GM18502 (cell line): ENCODE measurements at regions not wholly inside any gene's neighbourhood (a gene's known extent, or its start where the extent isn't known, plus 50 kb on each side); places are given as distances from the start of the nearest gene placed in this dataset.

Experiments used
- ATAC-seq: cut with Tn5 transposase; IDR thresholded peaks from one replicate; pipeline ENCODE4 v1.9.1; 2021; ENCODE audit warnings: mild to moderate bottlenecking; ENCODE audit not compliant: unreplicated experiment, poor library complexity

DNA sequence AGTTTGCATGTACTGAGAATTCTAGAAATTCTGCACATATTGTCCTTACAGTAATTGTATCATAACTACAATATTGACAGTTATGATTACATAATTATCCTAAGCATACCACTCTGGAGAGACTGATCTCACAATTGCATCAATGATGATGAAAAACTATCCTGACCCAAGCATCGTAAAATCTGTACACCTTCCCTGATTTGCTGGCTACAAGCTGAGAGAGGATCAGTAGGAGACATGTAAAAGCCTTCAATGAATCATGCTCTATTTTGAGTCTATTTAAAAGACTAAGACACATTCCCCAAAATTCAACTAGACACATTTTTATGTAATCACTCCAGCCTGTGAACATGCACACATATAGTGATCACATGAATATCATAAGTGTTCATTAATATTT is 1833.8 kb downstream of the EFNA5 start:
- no peak for ATAC-seq

DNA sequence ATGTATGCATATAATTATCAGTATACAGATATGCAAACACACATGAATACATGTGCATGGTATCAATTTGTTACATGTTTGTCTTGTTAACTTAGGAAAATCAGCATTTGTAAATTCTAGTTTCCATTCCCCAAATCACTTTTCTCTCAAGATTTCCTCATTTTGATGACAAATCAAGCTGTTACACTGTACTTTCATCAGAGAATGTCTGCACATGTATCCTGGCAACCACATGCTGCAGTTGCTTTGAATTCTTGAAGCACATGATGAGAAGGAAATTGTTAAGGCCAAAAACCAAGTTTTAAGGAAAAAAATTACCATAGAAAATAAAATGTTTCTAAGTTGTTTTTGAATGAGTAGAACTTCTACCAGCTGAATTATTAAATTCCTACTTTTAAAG is 1834.5 kb downstream of the EFNA5 start:
- no peak for ATAC-seq

DNA sequence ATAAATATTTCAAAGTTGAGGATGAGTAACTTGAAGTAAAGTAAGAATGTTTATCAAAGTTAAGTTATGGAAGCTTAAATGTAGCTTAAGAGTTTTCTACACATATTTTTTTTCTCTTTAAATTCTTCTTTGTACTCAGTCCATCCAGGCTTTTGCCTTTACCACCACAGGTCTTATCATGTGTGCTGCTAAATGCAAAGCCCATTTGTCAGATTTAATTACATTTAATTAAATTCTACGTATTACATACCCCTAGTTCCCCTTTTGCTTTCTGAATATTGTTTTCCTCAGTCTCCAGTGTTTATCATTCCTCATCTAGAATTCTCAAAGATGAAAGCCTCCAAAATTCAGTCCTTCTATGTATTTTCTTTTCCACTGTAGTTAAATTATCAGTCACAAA is 1841.9 kb downstream of the EFNA5 start:
- no peak for ATAC-seq

DNA sequence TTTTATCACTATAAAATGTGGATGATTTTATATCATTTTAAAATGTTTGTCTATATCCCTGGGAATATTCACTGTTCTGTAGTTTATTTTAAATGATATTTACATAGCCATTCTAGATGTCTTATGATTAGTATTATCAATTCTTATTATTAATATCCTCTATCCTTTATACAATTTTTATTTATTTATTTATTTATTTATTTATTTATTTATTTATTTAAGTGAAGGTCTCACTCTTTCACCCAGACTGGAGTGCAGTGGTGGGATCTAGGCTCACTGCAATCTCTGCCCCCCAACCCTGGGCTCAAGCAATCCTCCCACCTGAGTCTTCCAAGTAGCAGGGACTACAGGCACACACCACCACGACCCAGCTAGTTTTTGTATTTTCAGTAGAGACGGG is 1848.9 kb downstream of the EFNA5 start:
- ATAC-seq = no peak

- no peak for ATAC-seq
These were observed 1852.8 kb downstream of the EFNA5 start for GRCh38 chr5:105817914-105818313.

- no peak for ATAC-seq
These were observed 1853.3 kb downstream of the EFNA5 start for GRCh38 chr5:105817416-105817815.

- ATAC-seq = no peak
These were observed 1853.8 kb downstream of the EFNA5 start for GRCh38 chr5:105816961-105817360.

DNA sequence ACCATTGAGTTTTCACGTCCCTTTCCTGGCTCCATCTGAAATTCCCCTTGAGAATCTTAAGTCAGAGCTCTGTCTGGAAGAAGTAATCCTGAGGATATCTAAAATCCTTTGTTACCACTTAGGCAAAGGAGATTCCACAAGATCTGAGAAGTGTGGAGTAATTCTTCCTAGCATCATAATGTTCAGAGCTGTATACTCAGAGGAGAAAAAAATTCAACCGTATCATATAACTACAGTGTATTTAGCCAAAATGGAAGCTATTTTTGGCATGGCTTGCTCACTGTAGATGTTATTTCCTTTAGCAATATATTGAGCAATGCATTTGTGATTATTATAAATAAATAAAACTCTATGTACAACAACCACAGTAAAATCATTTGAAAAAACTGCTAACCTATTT is 1858.4 kb downstream of the EFNA5 start:
- no peak for ATAC-seq

GRCh38 chr5:105807951-105808350 is 1862.8 kb downstream of the EFNA5 start:
- ATAC-seq = no peak

DNA sequence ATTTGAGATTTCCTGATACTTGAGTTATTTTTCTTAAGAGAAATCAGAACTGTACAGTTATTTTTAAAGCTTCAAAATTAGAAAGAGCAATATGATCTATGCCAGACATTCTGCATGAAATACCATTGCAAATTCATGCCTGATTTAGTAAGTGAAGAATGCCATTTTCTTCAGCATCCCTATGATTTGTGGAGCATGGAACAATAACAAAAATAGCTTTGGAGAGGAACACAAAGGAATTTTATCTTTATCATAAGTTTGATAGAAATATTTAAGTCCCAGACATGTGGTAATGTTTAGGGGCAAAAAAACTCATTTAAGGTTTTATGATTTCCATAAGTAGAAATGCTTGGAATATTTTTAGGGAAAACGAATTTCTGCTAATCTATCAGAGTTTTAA is 1863.4 kb downstream of the EFNA5 start:
- no peak for ATAC-seq

GRCh38 chr5:105806596-105806995 is 1864.1 kb downstream of the EFNA5 start:
- no peak for ATAC-seq

DNA sequence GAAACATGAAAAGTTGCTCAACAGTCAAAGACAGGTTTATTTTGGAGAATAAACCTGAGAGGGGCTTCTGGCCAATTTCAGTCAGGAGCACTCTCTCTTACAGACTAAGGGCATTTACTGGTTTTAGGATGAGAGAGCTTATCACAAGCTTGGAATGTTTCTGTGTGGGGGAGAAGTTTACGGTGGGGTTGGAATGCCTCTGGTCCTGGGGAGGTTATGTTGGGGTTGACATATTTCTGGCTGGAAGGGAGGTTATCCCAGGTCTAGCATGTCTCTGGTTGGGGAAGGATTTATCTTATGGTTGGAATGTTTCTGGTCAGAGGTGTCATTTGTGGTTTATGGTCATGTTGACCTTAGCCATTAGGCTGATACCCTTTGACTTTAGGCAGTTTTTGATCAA is 1867.3 kb downstream of the EFNA5 start:
- no peak for ATAC-seq

- ATAC-seq = no peak
These were observed 1876.2 kb downstream of the EFNA5 start for GRCh38 chr5:105794578-105794977.

DNA sequence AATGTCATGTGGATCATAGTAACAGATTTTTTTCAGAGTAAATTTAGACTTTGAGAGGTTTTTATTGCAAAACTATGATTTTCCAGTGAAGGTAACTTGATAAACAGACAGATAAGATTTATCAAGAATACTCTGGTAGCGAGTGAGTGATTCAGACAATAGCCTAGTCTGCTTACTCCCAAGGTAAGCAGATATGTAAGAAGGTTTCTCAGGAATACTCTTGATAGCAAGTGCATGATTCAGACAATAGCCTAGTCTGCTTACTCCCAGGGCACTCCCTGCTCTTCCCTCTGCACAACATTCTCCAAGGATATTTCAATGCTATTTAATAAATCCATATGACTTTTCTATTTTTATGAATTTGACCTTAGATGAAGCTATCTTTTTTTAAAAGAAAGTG is 1881.5 kb downstream of the EFNA5 start:
- no peak for ATAC-seq

GRCh38 chr5:105783811-105784210 is 1886.9 kb downstream of the EFNA5 start:
- ATAC-seq = no peak

DNA sequence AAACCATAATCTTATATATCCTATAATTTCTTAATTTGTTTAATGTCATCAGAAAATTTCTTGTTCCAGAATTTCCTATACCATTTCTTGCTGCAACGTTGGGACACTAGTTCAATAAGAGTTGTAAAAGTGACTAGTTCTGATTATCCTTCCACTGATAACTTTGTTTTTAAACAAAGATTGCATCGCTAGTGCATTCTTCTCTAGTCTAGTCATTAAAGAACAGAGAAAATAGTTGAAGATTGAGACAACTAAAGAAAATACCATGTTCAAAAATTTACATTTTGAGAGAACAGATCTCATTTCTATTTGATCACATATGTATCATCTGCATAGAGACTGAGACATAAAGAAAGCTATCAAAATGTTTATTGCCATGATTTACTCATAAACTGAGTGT is 1888.2 kb downstream of the EFNA5 start:
- no peak for ATAC-seq

DNA sequence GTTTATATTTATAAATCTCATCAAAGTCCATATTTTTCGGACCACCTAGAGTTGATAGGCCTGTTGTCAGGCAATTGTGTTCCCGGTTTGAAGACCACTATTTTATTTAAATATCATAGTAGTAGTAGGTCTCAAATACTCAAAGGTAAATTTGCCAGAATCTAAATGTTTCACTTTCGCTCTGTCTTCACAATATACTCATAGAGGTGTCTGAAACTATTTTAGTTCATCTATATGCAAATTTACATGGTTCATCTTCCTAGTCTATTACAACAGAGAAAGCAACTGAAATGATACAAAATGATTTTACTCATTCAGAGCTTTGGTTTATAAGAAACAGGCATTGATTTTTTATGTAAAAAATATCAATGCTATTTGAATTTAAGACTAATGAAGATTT is 1897.5 kb downstream of the EFNA5 start:
- ATAC-seq = no peak

DNA sequence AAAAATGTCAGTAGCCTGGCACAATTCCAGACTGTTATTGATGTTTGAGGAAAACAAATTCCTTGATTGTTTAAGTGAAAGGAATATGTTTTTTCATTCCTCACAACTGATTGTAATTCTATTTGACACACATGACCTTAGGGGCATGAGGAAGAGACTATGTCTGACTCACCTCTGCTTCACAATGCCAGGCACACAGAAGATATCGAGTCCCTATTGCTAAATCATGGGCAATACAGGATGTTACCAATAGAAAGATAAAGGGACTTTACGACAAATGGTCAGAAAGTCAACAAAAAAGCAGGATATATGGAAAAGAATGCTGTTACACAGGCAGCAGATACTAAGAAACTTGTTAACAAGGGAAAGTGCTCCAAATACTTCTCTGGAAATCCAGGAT is 1903.5 kb downstream of the EFNA5 start:
- ATAC-seq = no peak

- ATAC-seq = no peak
These were observed 1908.0 kb downstream of the EFNA5 start for GRCh38 chr5:105762728-105763127.

DNA sequence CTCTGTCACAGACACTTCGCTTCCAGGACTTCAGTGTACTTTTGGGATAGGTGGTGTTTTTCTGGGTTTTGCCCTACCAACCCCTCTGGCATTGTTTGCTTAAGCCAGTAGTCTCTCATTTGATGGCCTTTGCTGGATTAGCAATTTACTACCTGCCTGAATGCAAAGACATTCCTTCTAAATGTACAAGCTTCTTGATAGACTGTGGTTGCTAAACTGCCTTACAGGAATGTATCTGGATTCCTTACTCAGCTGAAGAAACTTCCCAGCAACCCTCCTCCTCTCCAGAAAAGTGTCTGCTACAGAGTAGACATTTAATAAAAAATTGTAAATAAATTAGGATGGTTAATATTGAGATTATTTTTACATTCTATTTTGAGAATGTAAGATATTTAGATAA is 1916.7 kb downstream of the EFNA5 start:
- no peak for ATAC-seq

DNA sequence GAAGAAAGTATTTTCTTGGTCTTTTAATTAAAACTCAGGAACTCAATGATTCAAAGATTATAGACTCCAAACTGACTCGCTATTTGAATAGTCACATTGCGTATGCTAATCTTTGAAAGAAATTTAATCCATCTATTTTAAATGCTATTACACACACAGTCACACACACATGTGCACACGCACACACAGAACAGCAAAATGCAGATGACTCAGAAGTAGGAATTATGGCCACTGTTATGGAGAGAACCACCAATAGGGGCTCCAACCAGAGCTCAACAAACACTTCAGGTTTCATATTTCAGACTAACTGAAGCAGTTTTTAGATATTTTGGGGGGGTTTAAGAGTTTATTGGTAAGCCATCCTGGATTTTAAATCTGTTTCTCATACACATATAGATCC is 1917.9 kb downstream of the EFNA5 start:
- ATAC-seq = no peak

GRCh38 chr5:105751908-105752307 is 1918.8 kb downstream of the EFNA5 start:
- no peak for ATAC-seq

DNA sequence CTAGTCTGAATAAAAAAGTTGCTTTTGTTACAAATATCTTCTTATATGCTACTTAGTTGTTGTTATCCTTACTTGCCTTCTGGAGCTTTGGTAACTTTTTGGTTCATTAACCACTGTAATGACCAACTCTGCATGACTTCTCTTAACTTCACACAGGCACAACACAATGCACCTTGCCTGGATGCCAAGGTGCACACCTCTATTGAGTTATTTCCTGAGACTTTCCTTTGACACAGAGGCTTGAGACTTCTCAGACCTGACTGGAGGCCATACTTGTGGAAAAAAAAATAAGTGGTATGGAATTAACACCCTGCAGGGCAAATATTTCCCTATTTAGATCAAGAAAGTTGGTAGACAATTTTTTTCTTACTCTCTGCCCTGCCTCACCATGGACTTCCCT is 1925.6 kb downstream of the EFNA5 start:
- ATAC-seq = no peak
